Gastrocnemius medialis (tissue), 4 donors: ENCODE measurements at regions not wholly inside any gene's neighbourhood (a gene's known extent, or its start where the extent isn't known, plus 50 kb on each side); places are given as distances from the start of the nearest gene placed in this dataset.
"Not testable (repeated sequence)": the region's sequence is repeated elsewhere in the genome, so short reads cannot be mapped to it uniquely, and the experiment has no call there.

Source experiments
- ATAC-seq, 2 donors: fragments of 150-250 bp; one replicate each; pipeline ENCODE4 v1.9.1; 2016
- DNase-seq, 2 donors: peaks; one replicate each; pipeline ENCODE4 v3.0.0-alpha.2; 2019
- H3K27ac ChIP-seq, 4 donors: fragments of 200-600 bp; sonication (generic); 1 replicate in 1 of 4; 2 replicates in 3 of 4; pipeline ENCODE4 v1.5.1; 2016 to 2018; ENCODE audit warnings: mild to moderate bottlenecking in 2 of 4, moderate library complexity in 1 of 4
- H3K27me3 ChIP-seq, 3 donors: fragments of 200-600 bp; sonication (generic) in 2 of 3; 1 replicate in 1 of 3; 2 replicates in 2 of 3; pipeline versions ENCODE4 v1.5.1 to v1.6.0; 2016 to 2019; ENCODE audit warnings: mild to moderate bottlenecking in 1 of 3, moderate library complexity in 1 of 3
- H3K36me3 ChIP-seq, 2 donors: fragments of 200-600 bp; sonication (generic) in 1 of 2; one replicate each; pipeline ENCODE4 v1.5.1; 2017 to 2018
- H3K4me1 ChIP-seq, 2 donors: fragments of 200-600 bp; sonication (generic) in 1 of 2; one replicate each; pipeline ENCODE4 v1.5.1; 2016 to 2017; ENCODE audit warnings: mild to moderate bottlenecking in 2 of 2
- H3K4me3 ChIP-seq, 4 donors: fragments of 200-600 bp; sonication (generic) in 3 of 4; 1 replicate in 1 of 4; 2 replicates in 3 of 4; pipeline ENCODE4 v1.5.1; 2016 to 2019; ENCODE audit warnings: mild to moderate bottlenecking in 2 of 4
- H3K9me3 ChIP-seq, 3 donors: fragments of 200-600 bp; sonication (generic) in 2 of 3; 1 replicate in 1 of 3; 2 replicates in 2 of 3; pipeline ENCODE4 v1.5.1; 2016 to 2019
- POLR2A ChIP-seq, 2 donors: fragments of 450-650 bp; IDR thresholded peaks; one replicate each; pipeline ENCODE4 v1.6.1; 2017; ENCODE audit warnings: antibody characterized with exemption in 2 of 2, mild to moderate bottlenecking in 2 of 2, moderate library complexity in 2 of 2
- in situ Hi-C, 4 donors: fragments of 200-750 bp; cut with MboI; loops; one replicate each; pipeline versions ENCODE4 v1.15.0 to v1.8.0; 2017; ENCODE audit warnings: low sequenced_read_pairs in 4 of 4
- intact Hi-C: fragments of 100-400 bp; cut with DNase I; formaldehyde crosslinking; loops from one replicate; pipeline ENCODE4 v1.15.1; 2023; ENCODE audit warnings: low total_unique reads
- TF ChIP-seq, protein P1 (sequence below), 5 experiments: fragments of 450-650 bp in 3 of 5; fragments of 200-600 bp in 2 of 5; sonication (generic) in 2 of 5; IDR thresholded peaks in 4 of 5; conservative IDR thresholded peaks in 1 of 5; 1 replicate in 4 of 5; 2 replicates in 1 of 5; pipeline ENCODE4 v1.5.1; 2016 to 2019; ENCODE audit warnings: antibody characterized with exemption in 5 of 5, mild to moderate bottlenecking in 3 of 5, moderate library complexity in 3 of 5

GRCh38 chr16:50451951-50452508 is 83.2 kb upstream of the BRD7 start:
- Histone ChIP-seq H3K27me3 (peaks cover 0 to 3% (median 0%) of the 10 kb centered on the region in 3 donors), H3K9me3 (no peaks in the 10 kb centered on the region), H3K27ac (no peak overlapping the region), H3K4me1 (no peaks in the 10 kb centered on the region), H3K4me3 (no peak overlapping the region), H3K36me3 (no peaks in the 10 kb centered on the region)
- ATAC-seq (no peak), DNase-seq (no peak)
- intact Hi-C loops, result no loop called here
- no peak for TF ChIP-seq POLR2A (IDR thresholded peaks at IDR 0.05)
- TF ChIP-seq, protein P1, sequence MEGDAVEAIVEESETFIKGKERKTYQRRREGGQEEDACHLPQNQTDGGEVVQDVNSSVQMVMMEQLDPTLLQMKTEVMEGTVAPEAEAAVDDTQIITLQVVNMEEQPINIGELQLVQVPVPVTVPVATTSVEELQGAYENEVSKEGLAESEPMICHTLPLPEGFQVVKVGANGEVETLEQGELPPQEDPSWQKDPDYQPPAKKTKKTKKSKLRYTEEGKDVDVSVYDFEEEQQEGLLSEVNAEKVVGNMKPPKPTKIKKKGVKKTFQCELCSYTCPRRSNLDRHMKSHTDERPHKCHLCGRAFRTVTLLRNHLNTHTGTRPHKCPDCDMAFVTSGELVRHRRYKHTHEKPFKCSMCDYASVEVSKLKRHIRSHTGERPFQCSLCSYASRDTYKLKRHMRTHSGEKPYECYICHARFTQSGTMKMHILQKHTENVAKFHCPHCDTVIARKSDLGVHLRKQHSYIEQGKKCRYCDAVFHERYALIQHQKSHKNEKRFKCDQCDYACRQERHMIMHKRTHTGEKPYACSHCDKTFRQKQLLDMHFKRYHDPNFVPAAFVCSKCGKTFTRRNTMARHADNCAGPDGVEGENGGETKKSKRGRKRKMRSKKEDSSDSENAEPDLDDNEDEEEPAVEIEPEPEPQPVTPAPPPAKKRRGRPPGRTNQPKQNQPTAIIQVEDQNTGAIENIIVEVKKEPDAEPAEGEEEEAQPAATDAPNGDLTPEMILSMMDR (IDR thresholded peaks at IDR 0.05 in 4 of 5, conservative IDR thresholded peaks at IDR 0.05 in 1 of 5), result no peak
- in situ Hi-C loops, result no loop called here

DNA sequence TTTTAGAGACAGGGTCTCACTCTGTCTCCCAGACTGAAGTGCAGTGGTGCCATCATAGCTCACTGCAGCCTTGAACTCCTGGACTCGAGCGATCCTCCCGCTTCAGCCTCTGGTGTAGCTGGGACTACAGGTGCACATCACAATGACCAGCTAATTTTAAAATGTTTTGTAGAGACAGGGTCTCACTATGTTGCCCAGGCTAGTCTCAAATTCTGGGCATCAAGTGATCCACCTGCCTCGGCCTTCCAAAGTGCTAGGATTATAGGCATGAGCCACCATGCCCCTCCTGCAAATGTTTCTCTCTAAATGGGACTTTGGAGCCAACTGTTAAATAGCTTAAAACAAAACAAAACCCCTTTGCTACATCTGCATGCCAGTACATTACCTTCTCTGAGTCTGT is 82.2 kb upstream of the BRD7 start:
- intact Hi-C loops (no loop called here), in situ Hi-C loops (no loop called here)
- Histone ChIP-seq H3K9me3 (no peaks in the 10 kb centered on the region), H3K27ac (no peak overlapping the region), H3K4me3 (no peak overlapping the region), H3K27me3 (peaks cover 0 to 3% (median 0%) of the 10 kb centered on the region in 3 donors), H3K36me3 (no peaks in the 10 kb centered on the region), H3K4me1 (no peaks in the 10 kb centered on the region)
- ATAC-seq, result no peak
- DNase-seq, result no peak
- TF ChIP-seq, protein P1 (IDR thresholded peaks at IDR 0.05 in 4 of 5, conservative IDR thresholded peaks at IDR 0.05 in 1 of 5), result no peak
- no peak for TF ChIP-seq POLR2A (IDR thresholded peaks at IDR 0.05)

DNA sequence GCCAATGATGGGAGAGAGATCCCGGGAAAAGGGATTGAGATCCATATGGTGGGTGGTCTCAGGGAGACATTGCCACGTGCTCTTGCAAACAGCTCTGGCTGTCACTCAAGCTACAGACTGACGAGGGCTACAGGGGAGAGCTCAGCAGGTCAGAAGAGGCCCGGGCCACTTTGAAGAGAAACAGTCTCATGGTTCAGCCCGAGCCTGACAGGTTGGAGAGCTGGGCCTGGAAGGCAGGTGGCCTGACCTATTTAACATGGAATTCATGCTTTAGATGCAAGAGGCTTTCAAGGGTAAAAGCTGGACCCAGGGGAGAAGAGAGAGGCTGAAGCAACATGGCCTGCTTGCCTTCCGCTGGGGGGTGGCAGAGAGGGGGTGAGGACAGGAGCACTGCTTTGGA is 81.0 kb upstream of the BRD7 start:
- H3K27me3 ChIP-seq, result peaks cover 0 to 3% (median 0%) of the 10 kb centered on the region in 3 donors
- in situ Hi-C loops, result no loop called here
- intact Hi-C loops, result no loop called here

GRCh38 chr16:50448981-50449380 is 80.2 kb upstream of the BRD7 start:
- TF ChIP-seq POLR2A (IDR thresholded peaks at IDR 0.05), result no peak
- TF ChIP-seq, protein P1 (IDR thresholded peaks at IDR 0.05 in 4 of 5, conservative IDR thresholded peaks at IDR 0.05 in 1 of 5), result no peak
- Histone ChIP-seq H3K9me3 (no peaks in the 10 kb centered on the region), H3K36me3 (no peaks in the 10 kb centered on the region), H3K27me3 (peaks cover 0 to 3% (median 0%) of the 10 kb centered on the region in 3 donors), H3K27ac (no peak overlapping the region), H3K4me1 (no peaks in the 10 kb centered on the region), H3K4me3 (no peak overlapping the region)
- ATAC-seq (no peak), DNase-seq (no peak)
- in situ Hi-C loops (no loop called here), intact Hi-C loops (no loop called here)

More for the DNA sequence above, 81.0 kb upstream of the BRD7 start:
- no peak for ATAC-seq
- no peak overlapping the region for H3K27ac ChIP-seq
- no peak overlapping the region for H3K4me3 ChIP-seq
- no peaks in the 10 kb centered on the region for H3K36me3 ChIP-seq
- H3K4me1 ChIP-seq, result no peaks in the 10 kb centered on the region
- DNase-seq, result no peak
- TF ChIP-seq, protein P1 (IDR thresholded peaks at IDR 0.05 in 4 of 5, conservative IDR thresholded peaks at IDR 0.05 in 1 of 5), result no peak
- TF ChIP-seq POLR2A (IDR thresholded peaks at IDR 0.05), result no peak
- H3K9me3 ChIP-seq, result no peaks in the 10 kb centered on the region

GRCh38 chr16:50448522-50448921 is 79.7 kb upstream of the BRD7 start:
- intact Hi-C loops, result no loop called here

DNA sequence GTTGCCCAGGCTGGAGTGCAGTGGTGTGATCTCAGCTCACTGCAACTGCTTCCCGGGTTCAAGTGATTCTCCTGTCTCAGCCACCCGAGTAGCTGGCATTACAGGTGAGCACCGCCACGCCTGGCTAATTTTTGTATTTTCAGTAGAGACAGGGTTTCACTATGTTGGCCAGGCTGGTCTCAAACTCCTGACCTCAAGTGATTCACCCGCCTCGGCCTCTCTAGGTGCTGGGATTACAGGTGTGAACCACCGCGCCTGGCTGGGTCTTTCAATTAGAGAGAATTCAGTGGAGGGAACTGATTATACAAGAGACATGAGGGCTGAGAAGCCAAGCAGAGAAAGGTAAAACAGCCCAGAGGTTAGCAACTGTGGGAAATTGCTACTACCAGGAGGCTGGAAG is 78.6 kb upstream of the BRD7 start:
- in situ Hi-C loops, DNase-seq, H3K27ac ChIP-seq, ATAC-seq, H3K4me3 ChIP-seq, intact Hi-C loops, H3K36me3 ChIP-seq, H3K9me3 ChIP-seq, H3K27me3 ChIP-seq, H3K4me1 ChIP-seq: not testable (repeated sequence)

More at GRCh38 chr16:50448522-50448921, 79.7 kb upstream of the BRD7 start:
- ATAC-seq (no peak), DNase-seq (no peak)
- no peak overlapping the region for H3K4me3 ChIP-seq
- no peak overlapping the region for H3K27ac ChIP-seq
- in situ Hi-C loops, result no loop called here
- peaks cover 0 to 3% (median 0%) of the 10 kb centered on the region in 3 donors for H3K27me3 ChIP-seq
- H3K9me3 ChIP-seq, result no peaks in the 10 kb centered on the region
- H3K36me3 ChIP-seq, result no peaks in the 10 kb centered on the region
- H3K4me1 ChIP-seq, result no peaks in the 10 kb centered on the region
- no peak for TF ChIP-seq POLR2A (IDR thresholded peaks at IDR 0.05)
- TF ChIP-seq, protein P1 (IDR thresholded peaks at IDR 0.05 in 4 of 5, conservative IDR thresholded peaks at IDR 0.05 in 1 of 5), result no peak
